Amygdala (tissue), 56 donors: ENCODE measurements at regions not wholly inside any gene's neighbourhood (a gene's known extent, or its start where the extent isn't known, plus 50 kb on each side); places are given as distances from the start of the nearest gene placed in this dataset.
"Not testable (repeated sequence)": the region's sequence is repeated elsewhere in the genome, so short reads cannot be mapped to it uniquely, and the experiment has no call there.

Experiments used
- DNase-seq, 56 donors: peaks; one replicate each; lab custom pipeline; 2025; lab: John Stamatoyannopoulos, UW

GRCh38 chr6:105747823-105748405 lies 338.2 kb upstream of the PRDM1 start:
- no peak for DNase-seq

GRCh38 chr6:105746509-105746908 lies 339.6 kb upstream of the PRDM1 start:
- DNase-seq = no peak

- no peak for DNase-seq
Measured at GRCh38 chr6:105746130-105746505, 340.0 kb upstream of the PRDM1 start.

GRCh38 chr6:105745464-105746129 lies 340.5 kb upstream of the PRDM1 start:
- DNase-seq = no peak

- DNase-seq = no peak
Measured at GRCh38 chr6:105744815-105745214, 341.3 kb upstream of the PRDM1 start.

- DNase-seq = no peak
Measured at GRCh38 chr6:105740946-105741645, 338.2 kb upstream of the PREP start.

GRCh38 chr6:105739764-105740163 lies 336.9 kb upstream of the PREP start:
- no peak for DNase-seq

- DNase-seq = no peak
Measured at GRCh38 chr6:105733556-105734162, 330.8 kb upstream of the PREP start.

- DNase-seq = no peak
Measured at GRCh38 chr6:105728995-105729394, 326.1 kb upstream of the PREP start.

- no peak for DNase-seq
Measured at GRCh38 chr6:105726902-105727655, 324.2 kb upstream of the PREP start.

GRCh38 chr6:105714846-105715245 lies 312.0 kb upstream of the PREP start:
- DNase-seq = no peak

- DNase-seq = no peak
Measured at GRCh38 chr6:105713474-105714118, 310.7 kb upstream of the PREP start.

GRCh38 chr6:105711216-105711615 lies 308.3 kb upstream of the PREP start:
- DNase-seq = no peak

- DNase-seq = no peak
Measured at GRCh38 chr6:105705608-105706007, 302.7 kb upstream of the PREP start.

- DNase-seq = no peak
Measured at GRCh38 chr6:105695461-105695860, 292.6 kb upstream of the PREP start.

GRCh38 chr6:105692613-105693215 lies 289.8 kb upstream of the PREP start:
- no peak for DNase-seq

- no peak for DNase-seq
Measured at GRCh38 chr6:105691971-105692370, 289.1 kb upstream of the PREP start.

- DNase-seq = no peak
Measured at GRCh38 chr6:105691081-105691480, 288.2 kb upstream of the PREP start.

GRCh38 chr6:105688573-105688972 lies 285.7 kb upstream of the PREP start:
- no peak for DNase-seq

- not testable (repeated sequence) for DNase-seq
Measured at GRCh38 chr6:105686793-105687192, 283.9 kb upstream of the PREP start.
